HG03095 (cell line): ENCODE measurements at regions not wholly inside any gene's neighbourhood (a gene's known extent, or its start where the extent isn't known, plus 50 kb on each side); places are given as distances from the start of the nearest gene placed in this dataset.

Source experiments
- ATAC-seq: cut with Tn5 transposase; IDR thresholded peaks from one replicate; pipeline ENCODE4 v1.9.1; 2021; ENCODE audit warnings: moderate library complexity; ENCODE audit not compliant: unreplicated experiment

GRCh38 chr5:4541334-4541733, 598.8 kb upstream of the ADAMTS16 start:
- ATAC-seq, result no peak

GRCh38 chr5:4542145-4542778, 597.9 kb upstream of the ADAMTS16 start:
- no peak for ATAC-seq

GRCh38 chr5:4544049-4544670, 596.0 kb upstream of the ADAMTS16 start:
- ATAC-seq, result no peak

GRCh38 chr5:4547547-4547946, 592.6 kb upstream of the ADAMTS16 start:
- ATAC-seq, result no peak

GRCh38 chr5:4548341-4548740, 591.8 kb upstream of the ADAMTS16 start:
- no peak for ATAC-seq

- ATAC-seq, result no peak
Measured at GRCh38 chr5:4549351-4549750, 590.8 kb upstream of the ADAMTS16 start.

GRCh38 chr5:4551034-4551433, 589.1 kb upstream of the ADAMTS16 start:
- ATAC-seq, result no peak

GRCh38 chr5:4553130-4553529, 587.0 kb upstream of the ADAMTS16 start:
- ATAC-seq, result no peak

- ATAC-seq, result no peak
Measured at GRCh38 chr5:4553978-4554377, 586.2 kb upstream of the ADAMTS16 start.

- no peak for ATAC-seq
Measured at GRCh38 chr5:4555725-4556285, 584.3 kb upstream of the ADAMTS16 start.

- ATAC-seq, result no peak
Measured at GRCh38 chr5:4561403-4561802, 578.7 kb upstream of the ADAMTS16 start.

- no peak for ATAC-seq
Measured at GRCh38 chr5:4563400-4563799, 576.7 kb upstream of the ADAMTS16 start.

GRCh38 chr5:4570047-4570995, 569.8 kb upstream of the ADAMTS16 start:
- no peak for ATAC-seq

GRCh38 chr5:4571248-4571948, 568.7 kb upstream of the ADAMTS16 start:
- ATAC-seq, result no peak

- ATAC-seq, result no peak
Measured at GRCh38 chr5:4572311-4573100, 567.6 kb upstream of the ADAMTS16 start.

GRCh38 chr5:4575608-4576007, 564.5 kb upstream of the ADAMTS16 start:
- no peak for ATAC-seq

GRCh38 chr5:4576161-4576748, 563.9 kb upstream of the ADAMTS16 start:
- no peak for ATAC-seq

- no peak for ATAC-seq
Measured at GRCh38 chr5:4576908-4577307, 563.2 kb upstream of the ADAMTS16 start.

GRCh38 chr5:4579679-4580078, 560.5 kb upstream of the ADAMTS16 start:
- ATAC-seq, result no peak

- ATAC-seq, result no peak
Measured at GRCh38 chr5:4580772-4581171, 559.4 kb upstream of the ADAMTS16 start.
